ENCODE measurements at regions not wholly inside any gene's neighbourhood (a gene's known extent, or its start where the extent isn't known, plus 50 kb on each side); places are given as distances from the start of the nearest gene placed in this dataset.
"Not testable (repeated sequence)": the region's sequence is repeated elsewhere in the genome, so short reads cannot be mapped to it uniquely, and the experiment has no call there.

DNA sequence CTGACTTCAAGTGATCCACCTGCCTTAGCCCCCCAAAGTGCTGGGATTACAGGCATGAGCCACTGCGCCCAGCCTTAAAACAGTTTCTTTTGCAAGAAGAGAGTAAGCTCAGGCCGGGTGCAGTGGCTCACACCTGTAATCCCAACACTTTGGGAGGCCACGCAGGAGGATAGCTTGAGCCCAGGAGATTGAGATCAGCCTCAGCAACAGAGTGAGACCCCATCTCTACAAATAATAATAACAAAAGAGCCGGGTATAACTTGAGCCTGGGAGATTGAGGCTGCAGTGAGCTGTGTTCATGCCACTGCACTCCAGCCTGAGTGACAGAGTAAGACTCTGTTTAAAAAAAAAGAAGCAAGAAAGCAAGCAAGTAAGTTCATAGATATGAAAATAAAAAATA lies 482.9 kb downstream of the FAT4 start:
- H3K36me3 Mint-ChIP-seq; ATAC-seq (replicated peaks); H3K27me3 Mint-ChIP-seq; H3K27ac Mint-ChIP-seq; H3K9me3 Mint-ChIP-seq; DNase-seq; H3K4me1 Mint-ChIP-seq; H3K4me3 Mint-ChIP-seq: not testable (repeated sequence)

DNA sequence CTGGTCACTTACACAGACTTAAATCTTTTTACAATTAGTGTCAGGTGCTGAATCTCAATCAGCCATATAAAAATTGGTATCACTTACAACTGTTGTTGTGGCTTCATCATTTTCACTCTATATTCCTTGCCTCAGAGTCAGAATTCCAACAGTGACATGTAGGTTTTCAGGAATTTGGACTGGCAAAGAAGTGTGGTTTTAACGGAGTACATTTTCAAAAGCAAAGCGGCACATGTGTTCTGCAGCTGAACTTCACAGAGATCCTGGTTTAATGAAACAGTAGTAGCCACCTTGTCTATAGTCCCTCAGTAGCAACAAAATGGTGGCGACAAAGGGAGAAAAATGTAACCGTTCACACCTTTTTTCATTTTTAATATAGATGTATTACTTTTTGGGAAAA lies 486.6 kb downstream of the FAT4 start:
- ATAC-seq (replicated peaks), result no peak
- DNase-seq, result no peak
- no peaks in the 10 kb centered on the region for H3K4me1 Mint-ChIP-seq
- no peaks in the 10 kb centered on the region for H3K36me3 Mint-ChIP-seq
- no peaks in the 10 kb centered on the region for H3K9me3 Mint-ChIP-seq
- no peak overlapping the region for H3K4me3 Mint-ChIP-seq
- no peaks in the 10 kb centered on the region for H3K27me3 Mint-ChIP-seq
- no peak overlapping the region for H3K27ac Mint-ChIP-seq

DNA sequence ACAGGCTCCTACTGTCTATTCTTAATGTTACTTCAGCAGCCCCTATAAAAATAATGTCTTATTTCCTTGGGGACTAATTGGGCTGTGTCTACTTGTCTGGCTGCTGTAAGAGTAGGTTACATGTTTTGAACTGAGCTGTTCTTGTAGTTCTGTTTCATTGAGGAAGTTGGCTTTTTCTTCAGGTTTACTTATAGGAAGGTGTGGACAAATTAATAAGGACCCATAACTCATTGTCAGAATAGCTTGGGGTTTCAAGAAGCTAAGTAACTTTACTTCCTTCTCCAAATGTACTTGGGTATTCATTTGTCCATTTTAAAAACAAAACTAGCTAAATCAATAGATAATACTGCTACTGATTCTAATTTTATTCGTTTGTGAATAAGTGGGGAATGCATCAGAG lies 487.2 kb downstream of the FAT4 start:
- Mint-ChIP-seq H3K9me3 (no peaks in the 10 kb centered on the region), H3K27me3 (no peaks in the 10 kb centered on the region), H3K27ac (no peak overlapping the region), H3K36me3 (no peaks in the 10 kb centered on the region), H3K4me1 (no peaks in the 10 kb centered on the region), H3K4me3 (no peak overlapping the region)
- no peak for ATAC-seq (replicated peaks)
- no peak for DNase-seq

DNA sequence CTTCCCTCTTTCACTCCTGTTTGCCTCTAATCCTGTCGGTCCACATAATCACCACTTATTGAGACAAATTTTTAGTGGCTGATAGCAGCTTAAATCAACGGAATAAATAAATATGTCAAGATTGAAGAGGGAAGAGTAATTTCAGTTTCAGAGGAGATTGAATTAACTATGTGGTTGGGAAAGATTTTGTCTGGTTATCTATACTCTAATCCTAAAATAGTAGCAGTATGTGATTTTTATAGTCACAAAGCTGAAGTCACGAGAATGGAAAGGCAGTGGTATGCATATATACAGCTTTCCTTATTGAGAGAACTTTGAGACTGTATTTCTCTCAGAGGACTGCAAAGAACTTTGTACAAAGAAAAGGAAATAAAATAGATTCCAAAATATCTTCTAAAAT lies 493.3 kb downstream of the FAT4 start:
- Mint-ChIP-seq H3K4me3 (no peak overlapping the region), H3K4me1 (no peaks in the 10 kb centered on the region), H3K27me3 (no peaks in the 10 kb centered on the region), H3K9me3 (no peaks in the 10 kb centered on the region), H3K27ac (no peak overlapping the region), H3K36me3 (no peaks in the 10 kb centered on the region)
- ATAC-seq (replicated peaks), result no peak
- DNase-seq, result no peak

DNA sequence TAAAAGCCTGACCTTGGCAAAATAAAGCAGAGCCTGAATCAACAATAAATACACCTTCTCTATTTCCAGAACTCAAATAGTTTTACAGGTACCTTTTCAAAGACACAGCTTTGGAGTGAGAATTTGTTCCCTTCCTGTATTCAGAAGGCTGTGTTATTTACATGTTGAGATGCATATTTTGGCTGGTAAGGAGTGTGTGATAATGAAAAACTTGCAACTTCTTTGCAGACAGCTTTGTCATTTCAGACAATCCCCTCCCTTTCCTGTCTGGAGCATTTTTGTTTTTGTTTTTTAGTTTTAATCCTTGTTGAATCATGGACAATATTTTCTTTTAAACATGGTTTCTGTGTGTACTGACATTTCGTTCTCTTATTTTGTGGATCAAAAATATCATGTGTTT lies 493.8 kb downstream of the FAT4 start:
- DNase-seq (no peak), ATAC-seq (replicated peaks) (no peak)
- no peaks in the 10 kb centered on the region for H3K27me3 Mint-ChIP-seq
- no peak overlapping the region for H3K27ac Mint-ChIP-seq
- no peaks in the 10 kb centered on the region for H3K4me1 Mint-ChIP-seq
- H3K9me3 Mint-ChIP-seq, result no peaks in the 10 kb centered on the region
- no peaks in the 10 kb centered on the region for H3K36me3 Mint-ChIP-seq
- H3K4me3 Mint-ChIP-seq, result no peak overlapping the region

DNA sequence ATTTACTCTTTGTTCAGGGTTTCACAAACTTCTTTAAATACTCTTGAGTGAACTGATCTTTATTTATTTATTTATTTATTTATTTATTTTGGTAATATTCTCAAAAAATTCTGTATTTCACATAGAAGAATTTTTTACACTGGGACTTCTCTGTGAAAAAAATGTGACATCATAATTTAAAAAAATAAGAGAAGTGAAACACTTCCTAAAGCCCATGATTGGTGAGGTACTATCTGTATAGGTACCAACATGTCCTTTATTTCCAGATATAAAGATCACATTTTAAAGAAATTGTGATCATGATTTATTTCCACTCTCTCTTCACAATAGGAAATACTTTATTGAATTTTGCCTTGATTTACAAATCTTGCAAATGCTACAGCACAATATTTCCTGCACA lies 497.1 kb downstream of the FAT4 start:
- Mint-ChIP-seq H3K4me3 (no peak overlapping the region), H3K9me3 (no peaks in the 10 kb centered on the region), H3K27ac (no peak overlapping the region), H3K4me1 (no peaks in the 10 kb centered on the region), H3K36me3 (no peaks in the 10 kb centered on the region), H3K27me3 (no peaks in the 10 kb centered on the region)
- ATAC-seq (replicated peaks), result no peak
- DNase-seq, result no peak

DNA sequence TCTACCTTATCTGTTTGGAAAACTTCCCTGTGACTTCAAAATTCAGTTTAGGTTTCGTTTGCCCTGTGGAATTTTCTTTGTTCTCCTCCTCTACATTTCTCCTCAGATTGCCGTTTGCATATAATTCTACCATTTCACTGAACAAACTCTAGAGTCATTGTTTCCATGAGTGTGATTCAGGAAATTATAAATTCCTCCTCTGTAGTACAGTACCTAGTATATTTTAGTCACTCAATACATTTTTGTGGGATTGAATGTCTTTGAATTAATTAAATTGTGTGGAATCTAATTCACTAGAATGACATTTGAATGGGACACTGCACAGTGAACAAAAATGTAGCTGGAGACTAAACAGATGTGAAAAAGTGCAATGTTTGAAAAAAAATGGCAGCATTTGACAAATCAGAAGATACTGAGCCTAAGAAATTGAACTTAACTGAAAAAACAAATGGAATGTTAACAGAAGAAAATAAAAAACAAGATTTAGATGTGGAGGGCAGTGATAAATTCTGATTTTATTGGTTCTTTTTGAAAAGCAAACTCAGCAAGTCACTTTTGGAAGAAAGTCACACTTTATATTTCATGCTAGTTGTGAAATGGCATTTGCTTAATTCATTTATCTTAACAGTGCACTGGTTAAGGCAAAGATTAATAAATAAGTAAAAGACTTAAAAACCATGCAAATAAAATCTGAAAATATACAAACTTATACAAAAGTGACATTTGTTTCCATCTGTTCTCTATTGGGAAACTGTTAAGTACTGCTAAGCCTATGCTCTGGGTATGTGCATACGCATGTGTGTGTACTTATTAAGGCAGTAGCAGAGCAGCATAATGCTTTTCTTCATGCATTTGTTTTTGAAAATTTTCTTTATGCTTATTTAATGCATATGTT lies 512.3 kb downstream of the FAT4 start:
- Mint-ChIP-seq H3K27me3 (no peaks in the 10 kb centered on the region), H3K36me3 (no peaks in the 10 kb centered on the region), H3K4me3 (no peak overlapping the region), H3K27ac (no peak overlapping the region), H3K4me1 (no peaks in the 10 kb centered on the region), H3K9me3 (peaks cover 2 to 3% of the 10 kb centered on the region in 2 donors)
- ATAC-seq (replicated peaks) (no peak), DNase-seq (no peak)

DNA sequence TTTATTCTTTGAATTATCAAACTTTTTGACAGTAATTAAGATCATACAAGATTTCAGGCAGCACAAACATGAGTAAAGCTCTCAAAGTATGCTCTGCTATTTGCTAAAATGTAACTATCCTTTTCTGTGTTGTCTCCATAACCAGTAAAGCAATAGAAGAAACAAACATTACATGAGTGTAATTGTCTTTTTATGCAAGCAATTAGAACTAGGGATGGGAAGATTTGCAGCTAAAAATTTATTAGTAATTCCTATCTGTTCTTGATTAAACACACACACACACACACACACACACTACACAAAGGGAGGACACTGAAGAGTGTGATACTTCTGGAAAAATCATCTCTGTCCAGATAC lies 512.9 kb downstream of the FAT4 start:
- Mint-ChIP-seq H3K4me3 (no peak overlapping the region), H3K27ac (no peak overlapping the region), H3K9me3 (peaks cover under 1 to 2% of the 10 kb centered on the region in 2 donors), H3K27me3 (no peaks in the 10 kb centered on the region), H3K36me3 (no peaks in the 10 kb centered on the region), H3K4me1 (no peaks in the 10 kb centered on the region)
- ATAC-seq (replicated peaks), result no peak
- DNase-seq, result no peak

DNA sequence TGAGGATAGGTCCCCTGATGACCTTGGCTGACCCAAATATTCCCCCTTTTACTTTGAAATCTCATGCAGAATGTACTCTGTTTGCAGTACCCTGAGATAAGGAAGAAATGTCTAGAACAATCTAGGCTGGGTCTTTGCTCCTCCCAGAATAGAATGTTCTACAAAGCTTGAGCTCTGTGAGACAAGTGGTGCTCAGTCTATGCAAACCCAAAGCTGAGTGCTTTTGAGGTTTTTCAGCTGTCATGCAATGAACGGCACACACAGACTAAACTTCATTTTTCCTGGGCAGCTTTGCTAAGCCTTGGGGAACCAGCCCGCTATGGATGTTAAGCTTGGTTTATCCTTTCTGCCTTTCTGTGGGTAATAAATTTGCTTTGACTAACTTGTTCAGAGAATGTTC lies 513.6 kb downstream of the FAT4 start:
- ATAC-seq (replicated peaks), result no peak
- no peak overlapping the region for H3K27ac Mint-ChIP-seq

DNA sequence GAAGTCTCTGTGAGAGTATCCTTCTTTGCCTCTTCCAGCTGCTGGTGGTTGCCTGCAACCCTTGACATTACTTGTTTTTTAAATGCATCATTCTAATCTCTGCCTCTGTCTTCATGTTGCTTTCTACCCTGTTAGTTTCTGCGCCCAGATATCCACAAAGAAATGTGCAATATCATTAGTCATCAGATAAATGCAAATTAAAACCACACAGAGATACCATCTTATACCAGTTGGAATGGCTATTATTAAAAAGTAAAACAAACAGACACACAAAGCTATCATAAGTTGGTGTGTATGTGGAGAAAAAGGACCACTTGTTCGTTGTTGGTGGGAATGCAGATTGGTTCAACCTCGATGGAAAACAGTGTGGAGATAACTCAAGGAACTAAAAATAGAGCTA lies 517.4 kb downstream of the FAT4 start:
- ATAC-seq (replicated peaks) (no peak), DNase-seq (no peak)
- Mint-ChIP-seq H3K36me3 (no peaks in the 10 kb centered on the region), H3K9me3 (peaks cover 0 to 2% of the 10 kb centered on the region in 2 donors), H3K27ac (no peak overlapping the region), H3K27me3 (no peaks in the 10 kb centered on the region), H3K4me3 (no peak overlapping the region), H3K4me1 (no peaks in the 10 kb centered on the region)

More for the DNA sequence above, 513.6 kb downstream of the FAT4 start:
- Mint-ChIP-seq H3K9me3 (peaks cover 0 to 2% of the 10 kb centered on the region in 2 donors), H3K36me3 (no peaks in the 10 kb centered on the region), H3K4me1 (no peaks in the 10 kb centered on the region), H3K4me3 (no peak overlapping the region), H3K27me3 (no peaks in the 10 kb centered on the region)
- no peak for DNase-seq

DNA sequence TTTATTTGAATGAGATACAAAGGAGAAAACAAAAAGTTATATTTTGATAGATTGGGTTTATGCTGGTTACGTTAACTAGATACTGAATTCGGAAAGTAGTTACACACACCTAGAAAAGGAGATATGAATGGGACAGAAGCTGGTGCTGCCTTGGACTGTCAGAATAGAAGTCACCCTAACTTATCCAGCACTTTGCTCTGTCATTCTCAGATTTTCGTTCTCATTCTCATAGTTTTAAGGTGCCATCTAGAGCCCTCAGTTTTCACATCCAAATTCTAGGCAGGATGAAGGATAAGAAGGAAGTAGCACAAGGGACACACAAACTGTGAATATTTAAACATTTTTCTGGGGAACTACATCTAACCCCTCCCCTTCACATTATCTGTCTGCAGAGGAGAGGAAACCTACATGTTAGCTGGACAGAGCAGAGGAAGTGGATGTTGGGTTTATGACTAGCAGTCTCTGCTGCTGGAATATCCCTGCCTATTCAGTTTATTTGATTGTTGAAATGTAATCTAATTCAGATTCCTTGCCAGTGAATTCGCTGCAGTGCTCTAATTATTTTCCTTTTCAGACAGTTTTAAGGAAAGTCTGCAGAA lies 521.9 kb downstream of the FAT4 start:
- Mint-ChIP-seq H3K4me3 (no peak overlapping the region), H3K9me3 (peaks cover 0 to 2% of the 10 kb centered on the region in 2 donors), H3K27me3 (no peaks in the 10 kb centered on the region), H3K27ac (no peak overlapping the region), H3K36me3 (no peaks in the 10 kb centered on the region), H3K4me1 (no peaks in the 10 kb centered on the region)
- no peak for DNase-seq
- no peak for ATAC-seq (replicated peaks)

DNA sequence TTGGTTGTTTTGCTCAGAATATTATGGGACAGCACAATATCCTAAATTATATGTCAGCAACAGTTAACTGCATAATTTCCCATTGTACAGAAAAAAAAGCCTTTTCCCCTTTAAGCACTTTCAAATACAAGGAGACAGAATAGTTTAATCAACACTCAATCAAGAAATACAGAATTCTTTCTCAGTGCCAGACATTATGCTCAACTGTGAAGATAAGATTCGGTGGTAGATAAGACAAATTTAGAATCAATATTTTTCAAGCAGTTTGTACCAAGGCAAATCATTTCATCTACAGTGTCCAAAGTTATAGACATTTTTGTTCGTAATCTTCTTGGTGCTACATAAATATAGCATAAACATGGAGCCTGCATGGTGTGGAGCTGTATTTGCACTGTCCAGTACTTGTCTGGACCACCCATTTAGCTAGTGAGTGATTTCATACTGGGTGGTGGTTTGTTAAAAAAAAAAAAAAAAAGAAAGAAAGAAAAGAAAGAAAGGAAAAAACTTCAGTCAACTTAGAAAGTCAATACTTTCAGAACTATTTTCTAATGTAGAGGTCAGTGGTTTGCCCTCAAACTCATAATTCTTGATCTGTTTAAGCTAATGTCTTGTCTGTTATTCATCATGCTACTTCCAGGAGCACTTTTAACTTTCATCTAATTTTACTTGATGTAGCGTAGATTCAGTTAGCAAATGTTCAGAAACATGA lies 522.9 kb downstream of the FAT4 start:
- no peaks in the 10 kb centered on the region for H3K4me1 Mint-ChIP-seq
- no peak overlapping the region for H3K27ac Mint-ChIP-seq
- DNase-seq, result no peak
- H3K4me3 Mint-ChIP-seq, result no peak overlapping the region
- ATAC-seq (replicated peaks), result no peak
- H3K9me3 Mint-ChIP-seq, result peaks cover 0 to 2% of the 10 kb centered on the region in 2 donors
- no peaks in the 10 kb centered on the region for H3K27me3 Mint-ChIP-seq
- H3K36me3 Mint-ChIP-seq, result no peaks in the 10 kb centered on the region

DNA sequence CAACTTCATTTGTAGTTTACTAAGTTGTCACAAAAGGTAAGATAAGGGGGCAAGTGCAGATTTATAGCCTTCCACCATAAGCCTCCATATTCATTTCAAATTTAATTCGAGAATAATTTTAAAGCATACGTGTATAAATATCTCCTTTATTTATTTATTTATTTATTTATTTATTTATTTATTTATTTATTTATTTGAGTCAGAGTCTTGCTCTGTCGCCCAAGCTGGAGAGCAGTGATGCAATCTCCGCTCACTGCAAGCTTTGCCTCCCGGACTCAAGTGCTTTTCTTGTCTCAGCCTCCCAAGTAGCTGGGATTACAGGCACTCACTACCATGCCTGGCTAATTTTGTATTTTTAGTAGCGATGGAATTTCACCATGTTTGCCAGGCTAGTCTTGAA lies 523.4 kb downstream of the FAT4 start:
- DNase-seq (no peak), ATAC-seq (replicated peaks) (no peak)
- Mint-ChIP-seq H3K9me3 (peaks cover 0 to 2% of the 10 kb centered on the region in 2 donors), H3K27me3 (no peaks in the 10 kb centered on the region), H3K27ac (no peak overlapping the region), H3K4me3 (no peak overlapping the region), H3K4me1 (no peaks in the 10 kb centered on the region), H3K36me3 (no peaks in the 10 kb centered on the region)

DNA sequence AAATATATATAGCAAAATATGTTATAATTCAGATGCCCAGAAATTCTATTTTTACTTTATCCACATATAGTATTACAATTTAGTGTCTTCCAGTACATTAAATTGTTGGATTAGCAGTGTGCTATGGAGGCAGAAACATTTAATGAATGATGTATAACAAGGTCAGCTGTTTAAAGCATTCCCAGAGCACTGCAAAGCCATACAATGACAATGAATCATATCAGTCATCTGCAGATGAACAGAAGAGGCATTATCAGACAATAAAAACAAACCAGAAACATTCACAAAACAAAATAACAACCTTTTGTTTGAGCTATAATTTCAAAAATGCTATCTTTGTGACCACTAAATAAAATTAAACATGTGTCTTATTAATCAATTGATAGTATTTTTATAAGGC lies 524.2 kb downstream of the FAT4 start:
- H3K4me3 Mint-ChIP-seq, result no peak overlapping the region
- no peak overlapping the region for H3K27ac Mint-ChIP-seq
- H3K36me3 Mint-ChIP-seq, result no peaks in the 10 kb centered on the region
- DNase-seq, result no peak
- ATAC-seq (replicated peaks), result no peak
- H3K4me1 Mint-ChIP-seq, result no peaks in the 10 kb centered on the region
- H3K9me3 Mint-ChIP-seq, result peaks cover 0 to 2% of the 10 kb centered on the region in 2 donors
- no peaks in the 10 kb centered on the region for H3K27me3 Mint-ChIP-seq

DNA sequence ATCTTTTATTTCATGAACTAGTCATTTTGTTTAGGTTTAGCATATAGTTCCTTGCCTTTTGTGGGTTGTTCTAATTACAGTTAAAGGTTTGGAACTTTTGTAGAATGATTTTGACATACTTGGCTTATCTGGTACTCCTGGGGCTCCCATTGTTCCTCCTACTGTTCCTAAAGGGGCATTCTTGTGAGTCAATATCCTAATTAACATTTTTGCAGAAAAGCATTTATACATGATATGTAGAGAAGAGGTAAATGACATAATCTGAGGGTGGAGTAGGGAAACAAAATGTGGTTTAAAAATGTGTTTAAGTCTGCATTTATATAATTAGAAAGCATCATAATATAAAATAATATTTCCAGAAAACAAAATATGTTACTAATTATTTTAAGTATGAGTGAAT lies 529.2 kb downstream of the FAT4 start:
- DNase-seq, result no peak

More for the DNA sequence above, 529.2 kb downstream of the FAT4 start:
- no peaks in the 10 kb centered on the region for H3K27me3 Mint-ChIP-seq
- ATAC-seq (replicated peaks), result no peak
- peaks cover 2 to 5% of the 10 kb centered on the region in 2 donors for H3K9me3 Mint-ChIP-seq
- H3K4me1 Mint-ChIP-seq, result no peaks in the 10 kb centered on the region
- no peak overlapping the region for H3K27ac Mint-ChIP-seq
- H3K4me3 Mint-ChIP-seq, result no peak overlapping the region
- H3K36me3 Mint-ChIP-seq, result no peaks in the 10 kb centered on the region
